H1 (cell line): ENCODE measurements at regions not wholly inside any gene's neighbourhood (a gene's known extent, or its start where the extent isn't known, plus 50 kb on each side); places are given as distances from the start of the nearest gene placed in this dataset.

Experiments
- CTCF ChIA-PET: fragments of 300-600 bp; sonication (Branson Sonifier 250); formaldehyde crosslinking; loops from one replicate; lab custom pipeline; 2021; ENCODE audit not compliant: partially characterized antibody; lab: Charles Lee
- POLR2A ChIA-PET: fragments of 300-600 bp; sonication (Branson Sonifier 250); formaldehyde crosslinking; loops from one replicate; lab custom pipeline; 2021; ENCODE audit warnings: inconsistent platforms; ENCODE audit not compliant: partially characterized antibody; lab: Charles Lee
- DNase-seq, 2 experiments: peaks; one replicate each; pipeline versions ENCODE4 v3.0.0 to v3.0.0-alpha.2; 2010 to 2022; ENCODE audit warnings: low spot score in 2 of 2, low read depth in 1 of 2, mixed read lengths in 1 of 2
- FAIRE-seq: peaks from 2 replicates; lab custom pipeline; 2011; peaks lifted over from hg19 to GRCh38; lab: Jason Lieb, UNC
- H2AFZ ChIP-seq: 2 replicates; pipeline ENCODE4 v1.8.1; 2012; ENCODE audit warnings: low read length, inconsistent platforms
- H2AK5ac ChIP-seq: 2 replicates; pipeline ENCODE4 v1.6.1; 2013; ENCODE audit warnings: low read depth, low read length
- H2BK120ac ChIP-seq: replicated peaks from 2 replicates; pipeline ENCODE3; 2013; ENCODE audit warnings: low read depth, low read length, inconsistent platforms
- H2BK12ac ChIP-seq: 2 replicates; pipeline ENCODE4 v1.6.1; 2013; ENCODE audit warnings: low read depth, low read length
- H2BK15ac ChIP-seq: 2 replicates; pipeline ENCODE4 v1.6.1; 2013; ENCODE audit warnings: low read length
- H2BK20ac ChIP-seq: 2 replicates; pipeline ENCODE4 v1.6.1; 2013; ENCODE audit warnings: low read length
- H2BK5ac ChIP-seq: 2 replicates; pipeline ENCODE4 v1.6.1; 2013; ENCODE audit warnings: low read depth, low read length
- H3K14ac ChIP-seq: 2 replicates; pipeline ENCODE4 v1.6.1; 2013; ENCODE audit warnings: inconsistent platforms; ENCODE audit not compliant: insufficient read length
- H3K18ac ChIP-seq: 2 replicates; pipeline ENCODE4 v1.6.1; 2013; ENCODE audit warnings: low read length; ENCODE audit errors: extremely low read depth
- H3K23ac ChIP-seq: 2 replicates; pipeline ENCODE4 v1.6.1; 2013; ENCODE audit warnings: inconsistent platforms; ENCODE audit not compliant: insufficient read length
- H3K23me2 ChIP-seq: 2 replicates; pipeline ENCODE4 v1.6.1; 2013; ENCODE audit warnings: low read depth, low read length
- H3K27ac ChIP-seq: 2 replicates; pipeline ENCODE4 v1.6.1; 2011; ENCODE audit warnings: low read depth, low read length, inconsistent platforms
- H3K27me3 ChIP-seq, 4 experiments: replicated peaks in 1 of 4; 1 replicate in 1 of 4; 2 replicates in 3 of 4; pipeline versions ENCODE4 v1.6.1 to v1.8.1; 2011 to 2013; ENCODE audit warnings: low read length in 3 of 4, mild to moderate bottlenecking in 3 of 4, inconsistent platforms in 2 of 4, mixed read lengths in 2 of 4, moderate library complexity in 1 of 4; ENCODE audit not compliant: control insufficient read depth in 3 of 4, insufficient read depth in 3 of 4; ENCODE audit errors: extremely low read depth in 1 of 4
- H3K36me3 ChIP-seq, 4 experiments: 2 replicates each; pipeline versions ENCODE4 v1.6.1 to v1.8.1; 2011 to 2013; ENCODE audit warnings: mild to moderate bottlenecking in 4 of 4, low read length in 3 of 4, moderate library complexity in 2 of 4, control low read depth in 1 of 4, inconsistent platforms in 1 of 4; ENCODE audit not compliant: insufficient read depth in 4 of 4, control insufficient read depth in 2 of 4
- H3K4ac ChIP-seq: replicated peaks from 2 replicates; pipeline ENCODE3; 2013; ENCODE audit warnings: low read length, low read depth, mixed read lengths, inconsistent platforms; ENCODE audit not compliant: insufficient read length
- H3K4me1 ChIP-seq, 4 experiments: replicated peaks in 1 of 4; 1 replicate in 1 of 4; 2 replicates in 3 of 4; pipeline versions ENCODE4 v1.6.1 to v1.8.1; 2011 to 2013; ENCODE audit warnings: low read length in 3 of 4, inconsistent platforms in 2 of 4, mixed read lengths in 1 of 4; ENCODE audit not compliant: insufficient read depth in 4 of 4, control insufficient read depth in 3 of 4
- H3K4me2 ChIP-seq, 2 experiments: 2 replicates each; pipeline versions ENCODE4 v1.6.1 to v1.8.1; 2011 to 2013; ENCODE audit warnings: low read depth in 2 of 2, low read length in 2 of 2, control low read depth in 1 of 2, inconsistent platforms in 1 of 2, mild to moderate bottlenecking in 1 of 2; ENCODE audit not compliant: insufficient read depth in 1 of 2
- H3K4me3 ChIP-seq, 4 experiments: fragments of 200-600, 300-600 bp in 1 of 4; sonication (generic), shearing (Covaris generic), sonication (Bioruptor Twin) in 1 of 4; 2 replicates each; pipeline versions ENCODE4 v1.5.1 to v1.8.1; 2011 to 2016; ENCODE audit warnings: low read length in 4 of 4, low read depth in 3 of 4, control low read depth in 2 of 4, inconsistent platforms in 2 of 4, mild to moderate bottlenecking in 2 of 4, mixed read lengths in 1 of 4, moderate library complexity in 1 of 4; ENCODE audit not compliant: insufficient read depth in 2 of 4; ENCODE audit errors: extremely low read depth in 1 of 4
- H3K56ac ChIP-seq: replicated peaks from 2 replicates; pipeline ENCODE3; 2013; ENCODE audit warnings: low read depth, mild to moderate bottlenecking, mixed read lengths, low read length, inconsistent platforms; ENCODE audit not compliant: insufficient read length
- H3K79me1 ChIP-seq: 2 replicates; pipeline ENCODE4 v1.6.1; 2013; ENCODE audit warnings: low read depth, low read length, control low read depth
- H3K79me2 ChIP-seq, 2 experiments: 2 replicates each; pipeline versions ENCODE4 v1.6.1 to v1.8.1; 2012 to 2013; ENCODE audit warnings: low read length in 2 of 2, mild to moderate bottlenecking in 2 of 2, inconsistent platforms in 1 of 2; ENCODE audit not compliant: insufficient read depth in 2 of 2, control insufficient read depth in 1 of 2
- H3K9ac ChIP-seq, 4 experiments: replicated peaks in 1 of 4; 1 replicate in 1 of 4; 2 replicates in 3 of 4; pipeline versions ENCODE4 v1.6.1 to v1.8.1; 2011 to 2013; ENCODE audit warnings: low read depth in 3 of 4, low read length in 3 of 4, control low read depth in 2 of 4, mild to moderate bottlenecking in 2 of 4, moderate library complexity in 2 of 4, inconsistent platforms in 1 of 4; ENCODE audit errors: extremely low read depth in 1 of 4
- H3K9me3 ChIP-seq, 2 experiments: 2 replicates each; pipeline versions ENCODE4 v1.6.1 to v1.8.1; 2012 to 2013; ENCODE audit warnings: mild to moderate bottlenecking in 2 of 2, moderate library complexity in 2 of 2, control low read depth in 1 of 2, inconsistent platforms in 1 of 2, low read depth in 1 of 2, low read length in 1 of 2, mixed read lengths in 1 of 2; ENCODE audit not compliant: insufficient read depth in 2 of 2
- H4K20me1 ChIP-seq, 2 experiments: replicated peaks in 1 of 2; 2 replicates each; pipeline versions ENCODE3 to v1.8.1; 2011 to 2013; ENCODE audit warnings: inconsistent platforms in 2 of 2, low read length in 2 of 2, mild to moderate bottlenecking in 1 of 2; ENCODE audit not compliant: insufficient read depth in 2 of 2, control insufficient read depth in 1 of 2
- H4K5ac ChIP-seq: 2 replicates; pipeline ENCODE4 v1.6.1; 2013; ENCODE audit warnings: low read length, low read depth, mixed read lengths, inconsistent platforms; ENCODE audit not compliant: insufficient read length
- H4K8ac ChIP-seq: 2 replicates; pipeline ENCODE4 v1.8.0; 2013; ENCODE audit warnings: mild to moderate bottlenecking, moderate library complexity, low read length, inconsistent platforms; ENCODE audit not compliant: insufficient read depth; ENCODE audit errors: extremely low read depth
- H4K91ac ChIP-seq: replicated peaks from 2 replicates; pipeline ENCODE3; 2013; ENCODE audit warnings: low read length, mixed read lengths, inconsistent platforms; ENCODE audit not compliant: insufficient read length
- CBX8 ChIP-seq: fragments of 300-800, 300-1000 bp; sonication (generic); IDR thresholded peaks from 2 replicates; pipeline ENCODE4 v1.7.1; 2016; ENCODE audit warnings: low read depth, low read length, borderline replicate concordance
- CTBP2 ChIP-seq: IDR thresholded peaks from 2 replicates; pipeline ENCODE4 v1.7.0; 2011; ENCODE audit warnings: borderline replicate concordance, mild to moderate bottlenecking, moderate library complexity, mixed read lengths, low read length; ENCODE audit not compliant: insufficient read depth, insufficient read length
- HDAC2 ChIP-seq, 2 experiments: fragments of 300-600 bp in 1 of 2; sonication (generic) in 1 of 2; IDR thresholded peaks; 2 replicates each; pipeline ENCODE4 v1.6.1; 2011 to 2012; ENCODE audit warnings: low read depth in 2 of 2, low read length in 2 of 2, mild to moderate bottlenecking in 2 of 2, moderate library complexity in 2 of 2, borderline replicate concordance in 1 of 2, inconsistent platforms in 1 of 2
- JUND ChIP-seq: IDR thresholded peaks from 2 replicates; pipeline ENCODE4 v1.6.1; 2011; ENCODE audit warnings: mild to moderate bottlenecking, improper control_type of control experiment, low read length
- MAFK ChIP-seq: IDR thresholded peaks from 2 replicates; pipeline ENCODE4 v1.6.1; 2012; ENCODE audit warnings: low read depth, mild to moderate bottlenecking, improper control_type of control experiment, low read length
- RAD21 ChIP-seq, 2 experiments: IDR thresholded peaks in 1 of 2; conservative IDR thresholded peaks in 1 of 2; 2 replicates each; pipeline ENCODE4 v1.6.1; 2011; ENCODE audit warnings: low read depth in 2 of 2, low read length in 2 of 2, improper control_type of control experiment in 1 of 2, inconsistent platforms in 1 of 2, mild to moderate bottlenecking in 1 of 2, moderate library complexity in 1 of 2
- WGBS, 2 experiments: shearing (Covaris generic) in 1 of 2; methylation state at CpG; one replicate each; pipeline versions ENCODE4 v1.1.6 to v1.1.7; 2013 to 2015; ENCODE audit warnings: low lambda C conversion rate in 2 of 2, mixed read lengths in 2 of 2, inconsistent platforms in 1 of 2, low coverage in 1 of 2, missing lambda C conversion rate in 1 of 2; ENCODE audit not compliant: insufficient replicate concordance in 2 of 2, insufficient coverage in 1 of 2, insufficient read length in 1 of 2; ENCODE audit errors: extremely low coverage in 1 of 2, missing lambda C conversion rate in 1 of 2; 5-methylcytosine and 5-hydroxymethylcytosine counted together

GRCh38 chr14:82441270-82441669 is 907.6 kb upstream of the SEL1L start:
- H2BK20ac ChIP-seq = no peak overlapping the region
- H3K9me3 ChIP-seq = peaks cover 0 to 3% of the 10 kb centered on the region in 2 experiments; a peak in 1 of 4 replicates
- H3K4me3 ChIP-seq = no peak overlapping the region
- no peak overlapping the region for H3K27ac ChIP-seq
- no peak overlapping the region for H2BK5ac ChIP-seq
- no peaks in the 10 kb centered on the region for H3K4me1 ChIP-seq
- H3K14ac ChIP-seq = no peak overlapping the region
- no peaks in the 10 kb centered on the region for H3K79me1 ChIP-seq
- H2AK5ac ChIP-seq = no peak overlapping the region
- no peak overlapping the region for H3K4me2 ChIP-seq
- 98% methylated on average over 3 of the region's 3 CpGs; no CpG with 5 or more reads in 1 of the 2 experiments for WGBS, 2 experiments
- no peaks in the 10 kb centered on the region for H3K23me2 ChIP-seq
- H4K8ac ChIP-seq = no peak overlapping the region
- H2BK15ac ChIP-seq = no peak overlapping the region
- POLR2A ChIA-PET = no interaction called here
- H3K79me2 ChIP-seq = no peaks in the 10 kb centered on the region
- no peak overlapping the region for H2AFZ ChIP-seq
- no peak overlapping the region for H2BK120ac ChIP-seq
- CTCF ChIA-PET = no interaction called here
- no peak overlapping the region for H2BK12ac ChIP-seq
- no peaks in the 10 kb centered on the region for H3K27me3 ChIP-seq
- H3K56ac ChIP-seq = no peak overlapping the region
- H3K36me3 ChIP-seq = no peaks in the 10 kb centered on the region
- H4K5ac ChIP-seq = no peak overlapping the region
- no peak overlapping the region for H3K18ac ChIP-seq
- H3K23ac ChIP-seq = no peak overlapping the region
- no peak overlapping the region for H3K4ac ChIP-seq
- DNase-seq (no peak), FAIRE-seq (no peak)
- H3K9ac ChIP-seq = no peak overlapping the region
- TF ChIP-seq MAFK = no peak
- TF ChIP-seq JUND = no peak
- no peak for TF ChIP-seq CBX8
- no peak for TF ChIP-seq HDAC2 (IDR thresholded peaks at IDR 0.05; ENCODE audit: borderline replicate concordance in 1 of 2, low read depth in 2 of 2, low read length in 2 of 2)
- TF ChIP-seq CTBP2 = no peak
- TF ChIP-seq RAD21 (IDR thresholded peaks at IDR 0.05 in 1 of 2, conservative IDR thresholded peaks at IDR 0.05 in 1 of 2; ENCODE audit: low read depth in 2 of 2, low read length in 2 of 2) = no peak
- no peak overlapping the region for H4K91ac ChIP-seq
- no peaks in the 10 kb centered on the region for H4K20me1 ChIP-seq
